Activated gamma-delta T cell (primary cell): ENCODE measurements at regions not wholly inside any gene's neighbourhood (a gene's known extent, or its start where the extent isn't known, plus 50 kb on each side); places are given as distances from the start of the nearest gene placed in this dataset.
"Not testable (repeated sequence)": the region's sequence is repeated elsewhere in the genome, so short reads cannot be mapped to it uniquely, and the experiment has no call there.

Experiments used
- DNase-seq: peaks from one replicate; lab custom pipeline; 2025; lab: John Stamatoyannopoulos, UW

GRCh38 chr6:169101036-169101805 lies 152.4 kb downstream of the THBS2 start:
- DNase-seq = no peak

- DNase-seq = no peak
These were observed 154.0 kb downstream of the THBS2 start for GRCh38 chr6:169099411-169100202.

GRCh38 chr6:169098651-169099050 lies 155.0 kb downstream of the THBS2 start:
- not testable (repeated sequence) for DNase-seq

- DNase-seq = no peak
These were observed 155.5 kb downstream of the THBS2 start for GRCh38 chr6:169098116-169098515.

- no peak for DNase-seq
These were observed 156.2 kb downstream of the THBS2 start for GRCh38 chr6:169097381-169097959.

- no peak for DNase-seq
These were observed 157.3 kb downstream of the THBS2 start for GRCh38 chr6:169096388-169096787.

GRCh38 chr6:169095153-169095552 lies 158.5 kb downstream of the THBS2 start:
- no peak for DNase-seq

GRCh38 chr6:169094552-169094950 lies 159.1 kb downstream of the THBS2 start:
- DNase-seq = no peak

GRCh38 chr6:169093770-169094551 lies 159.7 kb downstream of the THBS2 start:
- DNase-seq = no peak

GRCh38 chr6:169093066-169093723 lies 160.5 kb downstream of the THBS2 start:
- DNase-seq = no peak

GRCh38 chr6:169092375-169092774 lies 161.3 kb downstream of the THBS2 start:
- no peak for DNase-seq

GRCh38 chr6:169090514-169091127 lies 163.0 kb downstream of the THBS2 start:
- DNase-seq = not testable (repeated sequence)

- no peak for DNase-seq
These were observed 164.9 kb downstream of the THBS2 start for GRCh38 chr6:169088762-169089161.

GRCh38 chr6:169087443-169088041 lies 166.1 kb downstream of the THBS2 start:
- DNase-seq = no peak

- not testable (repeated sequence) for DNase-seq
These were observed 167.0 kb downstream of the THBS2 start for GRCh38 chr6:169086616-169087015.

GRCh38 chr6:169086020-169086419 lies 167.6 kb downstream of the THBS2 start:
- no peak for DNase-seq

GRCh38 chr6:169085466-169085865 lies 168.2 kb downstream of the THBS2 start:
- DNase-seq = no peak

GRCh38 chr6:169084557-169084956 lies 169.1 kb downstream of the THBS2 start:
- DNase-seq = not testable (repeated sequence)

- DNase-seq = no peak
These were observed 169.6 kb downstream of the THBS2 start for GRCh38 chr6:169084067-169084466.

GRCh38 chr6:169083508-169083874 lies 170.2 kb downstream of the THBS2 start:
- no peak for DNase-seq
